Right renal pelvis (tissue), 4 donors: ENCODE measurements at regions not wholly inside any gene's neighbourhood (a gene's known extent, or its start where the extent isn't known, plus 50 kb on each side); places are given as distances from the start of the nearest gene placed in this dataset.

Experiments used
- DNase-seq, 4 donors: peaks; one replicate each; pipeline ENCODE4 v3.0.0-alpha.2; 2013; ENCODE audit warnings: low read depth in 4 of 4, low spot score in 3 of 4, missing footprints in 1 of 4

GRCh38 chr16:79656553-79657115, 56.1 kb upstream of the MAF start:
- no peak for DNase-seq

- no peak for DNase-seq
These were observed 52.9 kb upstream of the MAF start for GRCh38 chr16:79653373-79653891.

- no peak for DNase-seq
These were observed 50.8 kb upstream of the MAF start for GRCh38 chr16:79651363-79651762.
